ENCODE measurements at regions not wholly inside any gene's neighbourhood (a gene's known extent, or its start where the extent isn't known, plus 50 kb on each side); places are given as distances from the start of the nearest gene placed in this dataset.

- TF ChIP-seq CTCF (IDR thresholded peaks at IDR 0.05) (no peak), POLR2A (IDR thresholded peaks at IDR 0.05; ENCODE audit: low read depth) (no peak)
These were observed 302.0 kb upstream of the RGMB start for GRCh38 chr5:98471458-98471857.
